ENCODE measurements at regions not wholly inside any gene's neighbourhood (a gene's known extent, or its start where the extent isn't known, plus 50 kb on each side); places are given as distances from the start of the nearest gene placed in this dataset.

- TF ChIP-seq POLR2A (IDR thresholded peaks at IDR 0.05) (no peak), CTCF (IDR thresholded peaks at IDR 0.05) (no peak), EP300 (IDR thresholded peaks at IDR 0.05) (no peak)
These were observed 119.5 kb upstream of the LRIG1 start for GRCh38 chr3:66620296-66620695.

Data from ovary (tissue), 3 donors.